H9 (cell line): ENCODE measurements at regions not wholly inside any gene's neighbourhood (a gene's known extent, or its start where the extent isn't known, plus 50 kb on each side); places are given as distances from the start of the nearest gene placed in this dataset.
A peak's percentile ranks its signal among the peaks of the same experiment; 100 is the strongest.

Source experiments
- DNase-seq: peaks from one replicate; pipeline ENCODE4 v3.0.0-alpha.2; 2017
- H2AFZ ChIP-seq: one replicate; pipeline ENCODE4 v1.6.1; 2013; ENCODE audit warnings: mild to moderate bottlenecking, low read length, control low read depth, moderate library complexity
- H2AK5ac ChIP-seq: 2 replicates; pipeline ENCODE4 v1.6.1; 2013; ENCODE audit warnings: low read length, control low read depth, mixed read lengths; ENCODE audit not compliant: insufficient read length
- H2BK120ac ChIP-seq: one replicate; pipeline ENCODE4 v1.6.1; 2013; ENCODE audit warnings: low read depth, mild to moderate bottlenecking, low read length, control low read depth, inconsistent platforms; ENCODE audit not compliant: poor library complexity, severe bottlenecking
- H2BK12ac ChIP-seq: 2 replicates; pipeline ENCODE4 v1.6.1; 2013; ENCODE audit warnings: low read length, control low read depth, mixed read lengths, low read depth; ENCODE audit not compliant: insufficient read length
- H2BK15ac ChIP-seq: 2 replicates; pipeline ENCODE4 v1.6.1; 2013; ENCODE audit warnings: low read depth, low read length, control low read depth
- H2BK20ac ChIP-seq: one replicate; pipeline ENCODE4 v1.6.1; 2013; ENCODE audit warnings: low read depth, mild to moderate bottlenecking, low read length, control low read depth, inconsistent platforms; ENCODE audit not compliant: poor library complexity, severe bottlenecking
- H2BK5ac ChIP-seq: 2 replicates; pipeline ENCODE4 v1.6.1; 2013; ENCODE audit warnings: low read length, control low read depth, mixed read lengths; ENCODE audit not compliant: insufficient read length
- H3K14ac ChIP-seq: 2 replicates; pipeline ENCODE4 v1.6.1; 2013; ENCODE audit warnings: low read length, control low read depth; ENCODE audit not compliant: insufficient read depth
- H3K18ac ChIP-seq: 2 replicates; pipeline ENCODE4 v1.6.1; 2013; ENCODE audit warnings: low read depth, mild to moderate bottlenecking, mixed read lengths, low read length, control low read depth; ENCODE audit not compliant: insufficient read length
- H3K23ac ChIP-seq: 2 replicates; pipeline ENCODE4 v1.6.1; 2013; ENCODE audit warnings: low read length, control low read depth, mixed read lengths, low read depth; ENCODE audit not compliant: insufficient read length
- H3K23me2 ChIP-seq: 2 replicates; pipeline ENCODE4 v1.6.1; 2013; ENCODE audit warnings: low read depth, mild to moderate bottlenecking, mixed read lengths, low read length, control low read depth; ENCODE audit not compliant: insufficient read length, poor library complexity, severe bottlenecking
- H3K27ac ChIP-seq: 2 replicates; pipeline ENCODE4 v1.5.1; 2013; ENCODE audit warnings: low read length, control low read depth, mixed read lengths, low read depth; ENCODE audit not compliant: insufficient read length
- H3K27me3 ChIP-seq: 2 replicates; pipeline ENCODE4 v1.6.1; 2013; ENCODE audit warnings: low read length, control low read depth, inconsistent platforms; ENCODE audit not compliant: insufficient read depth
- H3K4ac ChIP-seq: 2 replicates; pipeline ENCODE4 v1.6.1; 2013; ENCODE audit warnings: low read depth, mild to moderate bottlenecking, control low read depth, inconsistent platforms, low read length, moderate library complexity
- H3K4me1 ChIP-seq: 2 replicates; pipeline ENCODE4 v1.6.1; 2013; ENCODE audit warnings: low read length, control low read depth, inconsistent platforms; ENCODE audit not compliant: insufficient read depth
- H3K4me2 ChIP-seq: 2 replicates; pipeline ENCODE4 v1.6.1; 2013; ENCODE audit warnings: low read length, control low read depth, mixed read lengths; ENCODE audit not compliant: insufficient read length, insufficient read depth
- H3K56ac ChIP-seq: 2 replicates; pipeline ENCODE4 v1.6.1; 2013; ENCODE audit warnings: low read depth, mild to moderate bottlenecking, mixed read lengths, low read length, control low read depth; ENCODE audit not compliant: insufficient read length
- H3K79me1 ChIP-seq: 2 replicates; pipeline ENCODE4 v1.6.1; 2013; ENCODE audit warnings: low read depth, mild to moderate bottlenecking, moderate library complexity, low read length, control low read depth, inconsistent platforms; ENCODE audit not compliant: insufficient read depth, poor library complexity, severe bottlenecking
- H3K79me2 ChIP-seq: 2 replicates; pipeline ENCODE4 v1.6.1; 2013; ENCODE audit warnings: low read length, control low read depth, inconsistent platforms; ENCODE audit not compliant: insufficient read depth
- H3K9ac ChIP-seq: 2 replicates; pipeline ENCODE4 v1.6.1; 2013; ENCODE audit warnings: low read length, control low read depth, mixed read lengths; ENCODE audit not compliant: insufficient read length; ENCODE audit errors: extremely low read depth
- H3K9me3 ChIP-seq: one replicate; pipeline ENCODE4 v1.6.1; 2013; ENCODE audit warnings: low read depth, low read length, inconsistent platforms; ENCODE audit not compliant: control insufficient read depth
- H3T11ph ChIP-seq: one replicate; pipeline ENCODE4 v1.6.1; 2013; ENCODE audit warnings: mild to moderate bottlenecking, low read length, control low read depth, inconsistent platforms
- H4K20me1 ChIP-seq: one replicate; pipeline ENCODE4 v1.6.1; 2013; ENCODE audit not compliant: control insufficient read depth, insufficient read length, insufficient read depth
- H4K5ac ChIP-seq: 2 replicates; pipeline ENCODE4 v1.6.1; 2013; ENCODE audit warnings: low read depth, mild to moderate bottlenecking, mixed read lengths, low read length, control low read depth; ENCODE audit not compliant: insufficient read length
- H4K8ac ChIP-seq: replicated peaks from 2 replicates; pipeline ENCODE4 v1.6.1; 2013; ENCODE audit warnings: low read length, control low read depth, mixed read lengths, low read depth; ENCODE audit not compliant: insufficient read length
- H4K91ac ChIP-seq: 2 replicates; pipeline ENCODE4 v1.6.1; 2013; ENCODE audit warnings: low read depth, mild to moderate bottlenecking, moderate library complexity, mixed read lengths, low read length, control low read depth; ENCODE audit not compliant: insufficient read length
- H3K27ac Mint-ChIP-seq, 3 experiments: 2 replicates in 2 of 3; 3 replicates in 1 of 3; pipeline ENCODE4 v1.8.0; 2020 to 2021; ENCODE audit warnings: mixed read lengths in 3 of 3, mild to moderate bottlenecking in 1 of 3, moderate library complexity in 1 of 3
- H3K27me3 Mint-ChIP-seq: 2 replicates; pipeline ENCODE4 v1.8.0; 2021; ENCODE audit warnings: low read depth, mild to moderate bottlenecking, moderate library complexity, mixed read lengths
- H3K36me3 Mint-ChIP-seq, 3 experiments: 2 replicates in 2 of 3; 3 replicates in 1 of 3; pipeline ENCODE4 v1.8.0; 2020 to 2021; ENCODE audit warnings: low read depth in 3 of 3, mixed read lengths in 3 of 3; ENCODE audit not compliant: insufficient read depth in 1 of 3
- H3K4me1 Mint-ChIP-seq, 2 experiments: 2 replicates each; pipeline ENCODE4 v1.8.0; 2020; ENCODE audit warnings: mixed read lengths in 2 of 2
- H3K4me3 Mint-ChIP-seq, 2 experiments: 2 replicates in 1 of 2; 3 replicates in 1 of 2; pipeline ENCODE4 v1.8.0; 2020 to 2021; ENCODE audit warnings: mild to moderate bottlenecking in 2 of 2, mixed read lengths in 2 of 2, moderate library complexity in 1 of 2
- H3K9me3 Mint-ChIP-seq, 2 experiments: 2 replicates in 1 of 2; 3 replicates in 1 of 2; pipeline ENCODE4 v1.8.0; 2020; ENCODE audit warnings: mild to moderate bottlenecking in 2 of 2, mixed read lengths in 2 of 2, moderate library complexity in 1 of 2
- WGBS: extraction: QIAGEN DNeasy Blood & Tissue Kit; methylation state at CpG from one replicate; pipeline ENCODE4 v1.1.7; 2013; ENCODE audit warnings: missing lambda C conversion rate, low lambda C conversion rate, mixed read lengths; ENCODE audit not compliant: insufficient read length; ENCODE audit errors: extremely low coverage; 5-methylcytosine and 5-hydroxymethylcytosine counted together
- TF ChIP-seq, protein P1 (sequence below): fragments of 200-600 bp; sonication (generic); conservative IDR thresholded peaks from 3 replicates; pipeline ENCODE4 v1.8.0; 2021; ENCODE audit warnings: antibody characterized with exemption, mild to moderate bottlenecking

DNA sequence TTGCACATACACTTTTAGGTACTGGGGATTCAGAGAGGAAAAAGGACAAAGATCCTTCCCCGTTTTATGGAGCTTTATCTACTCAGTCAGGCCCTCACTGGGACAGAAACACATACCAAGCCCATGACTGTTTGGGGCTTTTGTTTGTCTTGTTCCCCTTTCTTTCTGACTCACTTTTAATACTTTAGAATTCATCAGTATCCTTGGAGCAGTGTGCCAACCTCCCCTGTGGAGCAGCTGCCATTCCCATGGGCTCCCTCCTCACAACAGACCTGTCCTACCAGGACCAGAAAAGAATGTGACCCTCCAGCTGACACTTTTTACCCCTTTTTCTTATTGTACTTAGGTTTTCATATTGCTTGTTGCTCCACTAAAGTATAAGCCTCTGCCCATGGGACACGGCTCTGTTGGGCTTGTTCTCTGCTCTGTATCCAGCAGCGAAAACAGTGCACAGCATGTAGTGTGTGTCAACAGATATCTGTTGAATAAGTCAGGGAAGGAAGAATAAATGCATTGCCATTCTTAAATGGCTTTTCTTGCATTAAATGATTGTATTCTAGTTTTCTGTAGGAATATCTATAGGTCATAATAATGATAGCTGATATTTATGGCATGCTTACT lies 431.1 kb downstream of the EFNB2 start:
- H3K23me2 ChIP-seq: no peaks in the 10 kb centered on the region
- no peaks in the 10 kb centered on the region for H3K9me3 ChIP-seq
- H3K9ac ChIP-seq: no peak overlapping the region
- no peaks in the 10 kb centered on the region; a peak in 1 of 7 replicates for H3K36me3 Mint-ChIP-seq
- H2AK5ac ChIP-seq: no peak overlapping the region
- H3K27me3 ChIP-seq: no peaks in the 10 kb centered on the region
- no peak overlapping the region for H3K4me2 ChIP-seq
- no peak overlapping the region for H2BK120ac ChIP-seq
- H4K91ac ChIP-seq: no peak overlapping the region
- no peak for DNase-seq
- no peak overlapping the region for H3K14ac ChIP-seq
- no peak overlapping the region for H3K56ac ChIP-seq
- no peaks in the 10 kb centered on the region for H3K9me3 Mint-ChIP-seq
- peak overlapping the region in 1 of 3 experiments; percentile 29; a peak in 1 of 7 replicates for H3K27ac Mint-ChIP-seq
- no CpG with 5 or more reads among the region's 3 CpGs for WGBS
- H3K18ac ChIP-seq: no peak overlapping the region
- no peaks in the 10 kb centered on the region for H4K20me1 ChIP-seq
- H2BK5ac ChIP-seq: no peak overlapping the region
- no peaks in the 10 kb centered on the region for H3K79me1 ChIP-seq
- H3K27ac ChIP-seq: no peak overlapping the region
- H3K23ac ChIP-seq: no peak overlapping the region
- peaks cover 8% of the 10 kb centered on the region for H3K4me1 ChIP-seq
- no peaks in the 10 kb centered on the region for H3K27me3 Mint-ChIP-seq
- no peak overlapping the region for H4K8ac ChIP-seq
- H2BK15ac ChIP-seq: no peak overlapping the region
- TF ChIP-seq, protein P1, sequence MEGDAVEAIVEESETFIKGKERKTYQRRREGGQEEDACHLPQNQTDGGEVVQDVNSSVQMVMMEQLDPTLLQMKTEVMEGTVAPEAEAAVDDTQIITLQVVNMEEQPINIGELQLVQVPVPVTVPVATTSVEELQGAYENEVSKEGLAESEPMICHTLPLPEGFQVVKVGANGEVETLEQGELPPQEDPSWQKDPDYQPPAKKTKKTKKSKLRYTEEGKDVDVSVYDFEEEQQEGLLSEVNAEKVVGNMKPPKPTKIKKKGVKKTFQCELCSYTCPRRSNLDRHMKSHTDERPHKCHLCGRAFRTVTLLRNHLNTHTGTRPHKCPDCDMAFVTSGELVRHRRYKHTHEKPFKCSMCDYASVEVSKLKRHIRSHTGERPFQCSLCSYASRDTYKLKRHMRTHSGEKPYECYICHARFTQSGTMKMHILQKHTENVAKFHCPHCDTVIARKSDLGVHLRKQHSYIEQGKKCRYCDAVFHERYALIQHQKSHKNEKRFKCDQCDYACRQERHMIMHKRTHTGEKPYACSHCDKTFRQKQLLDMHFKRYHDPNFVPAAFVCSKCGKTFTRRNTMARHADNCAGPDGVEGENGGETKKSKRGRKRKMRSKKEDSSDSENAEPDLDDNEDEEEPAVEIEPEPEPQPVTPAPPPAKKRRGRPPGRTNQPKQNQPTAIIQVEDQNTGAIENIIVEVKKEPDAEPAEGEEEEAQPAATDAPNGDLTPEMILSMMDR: no peak
- H3K4ac ChIP-seq: no peak overlapping the region
- H3K79me2 ChIP-seq: no peaks in the 10 kb centered on the region
- H3K4me3 Mint-ChIP-seq: no peak overlapping the region; a peak in 1 of 5 replicates
- peaks cover 43 to 59% of the 10 kb centered on the region in 2 experiments for H3K4me1 Mint-ChIP-seq
- no peak overlapping the region for H3T11ph ChIP-seq
- no peak overlapping the region for H2BK20ac ChIP-seq
- no peak overlapping the region for H4K5ac ChIP-seq
- no peak overlapping the region for H2AFZ ChIP-seq
- no peak overlapping the region for H2BK12ac ChIP-seq
